ENCODE measurements at regions not wholly inside any gene's neighbourhood (a gene's known extent, or its start where the extent isn't known, plus 50 kb on each side); places are given as distances from the start of the nearest gene placed in this dataset.
"Not testable (repeated sequence)": the region's sequence is repeated elsewhere in the genome, so short reads cannot be mapped to it uniquely, and the experiment has no call there.

DNA sequence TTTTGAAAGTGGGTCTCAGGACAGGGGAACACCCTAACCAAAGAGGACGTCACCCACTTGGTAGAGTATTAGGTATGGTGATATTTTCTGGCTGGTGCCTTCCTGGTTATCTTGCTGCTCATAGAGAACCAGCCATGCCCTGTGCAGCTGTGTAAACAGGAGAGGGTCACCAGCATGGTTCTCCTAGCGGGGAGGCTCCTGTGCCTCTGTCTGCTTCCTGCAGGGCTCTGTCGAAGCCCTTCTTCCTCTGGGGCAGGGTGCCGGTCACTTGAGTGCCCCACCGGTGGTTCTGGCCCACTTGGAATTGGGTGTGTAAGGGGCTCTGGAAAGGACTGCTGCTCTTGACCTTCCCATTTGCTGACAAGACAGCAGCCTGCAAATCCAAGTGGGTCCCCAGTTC is 80.5 kb upstream of the KCNK12 start:
- peak; percentile 70 for DNase-seq

DNA sequence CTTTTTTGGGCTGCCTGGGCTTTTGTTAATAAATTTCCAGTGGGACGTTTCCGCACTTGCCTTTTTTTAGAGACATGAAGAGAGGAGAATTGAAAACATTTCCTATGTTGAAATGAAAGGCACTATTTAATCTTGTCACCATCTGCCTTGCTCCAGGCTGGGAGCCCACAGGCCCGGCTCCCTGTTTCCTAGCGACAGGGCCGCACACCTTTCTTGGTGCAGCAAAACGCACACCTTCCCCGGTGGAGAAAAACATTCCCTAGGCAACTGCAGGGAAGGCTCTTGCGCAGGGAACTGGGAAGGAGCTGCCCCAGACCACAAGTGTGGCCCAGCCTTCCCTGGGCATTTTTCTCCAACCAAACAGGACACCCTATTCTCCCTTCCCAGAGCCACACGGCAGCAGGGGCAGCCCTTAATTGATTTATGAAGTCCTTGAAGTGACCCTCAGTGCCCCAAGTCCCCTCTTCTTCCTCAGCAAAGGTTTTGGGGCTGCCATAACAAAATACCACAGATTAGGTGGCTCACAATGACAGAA is 79.3 kb upstream of the KCNK12 start:
- no peak for DNase-seq

DNA sequence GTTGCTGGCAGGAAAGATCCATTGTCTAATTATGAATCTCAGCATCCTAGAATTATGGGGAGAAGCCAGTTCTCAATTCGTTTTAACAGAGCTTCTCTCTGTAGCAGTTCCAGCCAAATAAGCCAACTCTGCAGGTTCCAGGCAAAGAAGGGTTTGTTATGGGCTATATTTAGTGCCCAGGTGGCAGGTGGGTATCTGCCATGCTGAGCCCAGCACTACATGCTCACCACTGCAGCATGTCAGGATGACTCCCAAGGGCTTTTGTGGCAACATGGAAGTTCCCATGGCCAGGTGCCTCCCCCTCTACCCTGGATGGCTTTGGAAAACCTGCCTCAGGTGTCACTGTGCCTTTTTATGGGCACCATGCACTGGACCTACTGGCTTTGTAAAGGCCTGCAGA is 74.5 kb upstream of the KCNK12 start:
- DNase-seq: no peak

DNA sequence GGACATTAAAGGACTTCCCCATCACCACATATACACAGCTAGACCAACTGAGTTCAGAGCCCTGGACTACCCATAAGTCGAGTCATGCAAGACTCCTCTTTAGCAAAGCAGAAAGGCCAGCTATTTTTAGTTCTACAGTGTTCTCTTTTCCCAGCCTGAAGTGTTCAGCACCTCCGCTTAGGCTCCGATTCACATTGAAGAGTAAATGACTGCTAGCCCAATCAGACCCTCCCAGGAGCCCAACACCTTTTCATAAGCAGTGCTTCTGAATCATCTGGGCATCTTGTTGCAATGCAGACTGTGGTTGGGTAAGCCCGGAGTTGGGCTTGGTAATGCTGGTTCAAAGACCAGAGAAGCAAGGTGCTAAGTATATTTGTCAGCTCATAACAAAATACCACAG is 73.6 kb upstream of the KCNK12 start:
- DNase-seq: no peak

DNA sequence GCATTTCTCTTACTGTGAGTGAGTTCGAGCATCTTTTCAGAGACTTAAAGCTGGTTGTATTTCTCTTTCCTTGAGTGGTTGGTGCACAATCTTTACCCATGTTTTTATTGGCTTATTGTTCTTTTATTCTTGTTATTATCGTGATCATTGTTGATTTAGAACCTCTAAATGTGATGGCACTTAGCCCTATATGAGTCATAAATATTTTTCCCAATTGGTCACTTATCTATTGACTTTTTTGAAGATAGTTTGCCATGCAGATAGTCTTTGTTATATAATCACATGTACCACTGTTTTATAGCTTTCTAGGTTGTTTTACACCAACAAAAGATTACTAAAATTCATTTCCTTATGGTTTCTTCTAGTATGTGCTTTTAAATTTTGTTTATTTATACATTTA is 70.6 kb upstream of the KCNK12 start:
- no peak for DNase-seq

DNA sequence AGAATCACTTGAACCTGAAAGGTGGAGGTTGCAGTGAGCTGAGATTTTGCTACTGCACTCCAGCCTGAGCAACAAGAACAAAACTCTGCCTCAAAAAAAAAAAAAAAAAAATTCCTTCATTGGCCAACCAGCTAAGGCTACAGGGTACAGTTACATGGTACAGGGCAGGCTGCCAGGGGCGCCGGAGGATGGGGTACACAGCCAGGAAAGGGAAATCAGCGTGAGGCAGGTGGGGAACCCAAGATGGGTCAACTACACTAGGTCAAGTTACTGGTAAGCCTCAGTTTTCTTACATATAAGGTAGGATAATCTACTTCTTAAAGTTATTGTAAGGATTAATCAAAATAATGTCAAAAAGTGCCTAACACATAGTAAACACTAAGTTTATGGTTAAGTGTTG is 69.6 kb upstream of the KCNK12 start:
- DNase-seq: no peak

DNA sequence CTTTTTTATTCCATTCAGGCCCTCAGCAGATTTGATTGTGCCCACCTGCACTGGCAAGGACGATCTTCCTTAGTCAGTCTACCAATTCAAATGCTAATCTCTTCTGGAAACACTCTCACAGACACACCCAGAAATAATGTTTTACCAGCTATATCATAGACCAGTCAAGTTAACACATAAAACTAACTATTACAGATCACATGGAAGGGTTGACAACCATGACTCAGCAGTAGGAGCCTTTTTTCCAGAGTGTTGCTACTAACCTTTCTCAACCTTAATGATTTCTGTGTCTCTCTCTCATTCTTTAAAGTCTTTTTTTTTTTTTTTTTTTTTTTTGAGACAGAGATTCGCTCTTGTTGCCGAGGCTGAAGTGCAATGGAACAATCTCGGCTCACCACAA is 68.7 kb upstream of the KCNK12 start:
- DNase-seq: no peak

DNA sequence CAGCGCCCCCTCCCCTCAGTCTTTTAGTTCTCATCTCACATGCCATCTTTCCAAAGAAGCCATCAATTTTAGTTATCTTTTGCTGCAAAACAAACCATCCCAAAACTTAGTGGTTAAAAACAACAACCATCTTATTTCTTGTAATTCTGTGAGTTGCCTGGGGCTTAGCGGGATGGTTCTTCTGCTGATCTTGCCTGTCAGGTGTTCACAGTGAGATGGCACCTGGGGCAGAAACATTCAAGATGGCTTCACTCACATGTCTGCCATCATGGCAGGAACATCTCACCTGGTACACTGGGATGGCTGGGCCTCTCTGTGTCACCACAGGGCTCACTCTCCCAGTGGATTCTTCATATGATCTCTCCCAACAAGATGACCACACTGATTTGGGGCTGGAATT is 67.6 kb upstream of the KCNK12 start:
- no peak for DNase-seq

DNA sequence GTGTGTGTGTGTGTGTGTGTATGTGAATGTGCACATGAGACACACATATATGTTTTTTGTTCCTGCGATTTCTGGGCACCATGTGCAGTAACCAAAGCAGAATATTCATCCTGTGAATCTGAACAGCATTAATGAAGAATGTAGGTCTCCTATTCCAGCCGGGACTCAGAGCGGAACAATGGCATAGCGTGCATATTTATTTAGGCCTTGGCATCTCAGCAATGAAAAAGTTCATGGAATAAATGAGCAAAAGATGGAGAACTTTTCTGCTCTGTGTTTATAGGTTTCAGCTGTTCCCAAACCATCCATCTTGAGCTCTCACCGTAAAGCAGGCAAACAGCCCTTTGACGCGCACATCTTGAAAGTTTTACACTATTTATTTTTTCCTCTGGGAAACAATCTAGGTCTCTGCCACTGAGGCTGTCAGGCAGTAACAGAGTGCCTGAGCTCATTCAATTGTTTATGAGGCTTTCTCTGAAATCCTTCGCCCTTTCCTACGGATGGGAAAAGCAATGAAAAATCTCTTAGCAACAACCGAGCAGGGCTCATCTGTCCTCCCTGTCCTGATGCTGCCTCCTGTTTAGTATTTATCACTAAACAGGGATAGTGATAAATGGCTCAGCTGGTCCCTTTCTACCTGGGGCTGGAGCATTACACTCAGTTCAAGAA is 65.9 kb upstream of the KCNK12 start:
- no peak for DNase-seq

DNA sequence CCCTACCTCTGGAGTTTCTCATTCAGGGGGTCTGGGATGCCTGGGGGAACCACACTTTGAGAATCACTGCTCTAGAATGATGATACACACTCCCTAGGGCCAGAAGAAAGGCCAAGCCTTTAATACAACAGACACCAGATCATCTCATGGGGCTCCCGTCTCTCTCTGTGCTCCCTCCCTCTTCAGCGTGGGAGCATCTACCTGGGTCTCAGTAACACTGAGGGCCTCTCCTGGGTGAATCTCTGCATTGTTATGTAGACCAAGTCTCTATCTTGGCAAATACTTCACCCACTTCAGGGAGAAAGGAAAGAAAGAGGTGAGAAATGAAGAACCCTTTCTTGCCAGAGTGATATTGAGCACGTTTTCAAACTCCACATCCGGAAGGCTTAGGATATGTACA is 65.4 kb upstream of the KCNK12 start:
- DNase-seq: no peak

DNA sequence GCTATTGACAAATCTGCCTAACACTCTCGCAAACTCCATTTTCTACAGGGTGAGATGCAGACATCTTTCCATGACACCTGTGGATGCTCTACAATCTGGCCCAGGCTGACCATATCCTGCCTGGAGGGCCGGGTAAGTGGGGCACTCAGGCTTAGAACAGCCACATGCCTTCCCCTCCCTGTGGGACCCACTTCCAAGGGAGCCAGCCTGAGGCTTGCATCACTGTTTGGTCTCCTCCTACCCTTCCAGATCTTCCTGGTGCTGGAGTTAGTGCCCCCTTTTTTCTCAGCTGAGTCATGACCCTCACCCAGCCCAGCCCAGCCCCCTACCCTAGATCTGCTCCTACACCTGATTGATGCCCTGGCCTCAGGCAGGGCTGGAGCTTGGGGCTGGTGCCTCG is 62.0 kb upstream of the KCNK12 start:
- no peak for DNase-seq

DNA sequence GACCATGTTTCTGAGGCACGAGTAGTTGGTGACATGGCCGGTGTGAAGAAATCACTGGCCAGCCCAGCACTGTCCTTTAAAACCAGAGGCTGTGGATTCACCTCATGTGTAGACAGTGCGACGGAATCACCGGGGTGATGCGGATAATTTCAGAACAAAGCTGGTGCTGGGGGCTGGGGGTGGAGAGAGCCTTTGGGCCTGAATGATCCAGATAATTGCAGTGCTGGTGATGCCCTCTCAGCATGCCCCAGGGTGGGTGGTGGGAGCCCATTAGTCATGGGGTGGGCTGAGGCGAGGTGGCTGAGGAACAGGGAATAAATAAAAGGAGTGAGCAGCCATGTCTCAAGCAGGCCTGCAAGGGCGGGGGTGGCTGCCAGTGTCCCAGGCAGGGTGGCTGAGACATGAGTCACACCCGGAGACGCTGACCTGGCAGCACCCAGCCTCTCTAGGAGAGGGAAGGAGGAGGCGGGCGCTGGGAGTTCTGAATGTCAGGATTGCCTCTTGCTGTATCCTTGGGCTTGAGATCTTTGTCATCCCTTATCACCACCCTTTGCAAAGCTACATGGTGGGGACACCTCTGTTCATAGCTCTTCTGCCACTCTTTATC is 61.1 kb upstream of the KCNK12 start:
- DNase-seq: no peak

DNA sequence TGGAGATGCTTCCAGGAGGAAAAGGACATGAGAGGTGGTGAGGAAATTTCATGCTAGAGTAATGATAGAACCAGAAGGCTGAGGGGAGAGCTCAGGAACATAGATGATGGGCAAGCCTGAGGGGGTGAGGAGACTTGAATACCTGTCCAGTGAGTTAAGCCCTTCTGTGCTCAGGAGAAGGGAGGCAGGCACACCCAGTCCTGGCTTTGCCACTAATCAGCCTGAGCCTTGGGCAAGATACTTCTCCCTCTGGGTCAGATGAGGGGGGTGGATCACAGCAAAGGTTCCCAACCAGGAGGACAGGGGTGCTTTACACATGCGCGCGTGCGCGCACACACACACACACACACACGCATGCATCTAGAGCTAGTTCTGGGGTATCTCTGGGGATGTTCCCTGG is 60.5 kb upstream of the KCNK12 start:
- no peak for DNase-seq

DNA sequence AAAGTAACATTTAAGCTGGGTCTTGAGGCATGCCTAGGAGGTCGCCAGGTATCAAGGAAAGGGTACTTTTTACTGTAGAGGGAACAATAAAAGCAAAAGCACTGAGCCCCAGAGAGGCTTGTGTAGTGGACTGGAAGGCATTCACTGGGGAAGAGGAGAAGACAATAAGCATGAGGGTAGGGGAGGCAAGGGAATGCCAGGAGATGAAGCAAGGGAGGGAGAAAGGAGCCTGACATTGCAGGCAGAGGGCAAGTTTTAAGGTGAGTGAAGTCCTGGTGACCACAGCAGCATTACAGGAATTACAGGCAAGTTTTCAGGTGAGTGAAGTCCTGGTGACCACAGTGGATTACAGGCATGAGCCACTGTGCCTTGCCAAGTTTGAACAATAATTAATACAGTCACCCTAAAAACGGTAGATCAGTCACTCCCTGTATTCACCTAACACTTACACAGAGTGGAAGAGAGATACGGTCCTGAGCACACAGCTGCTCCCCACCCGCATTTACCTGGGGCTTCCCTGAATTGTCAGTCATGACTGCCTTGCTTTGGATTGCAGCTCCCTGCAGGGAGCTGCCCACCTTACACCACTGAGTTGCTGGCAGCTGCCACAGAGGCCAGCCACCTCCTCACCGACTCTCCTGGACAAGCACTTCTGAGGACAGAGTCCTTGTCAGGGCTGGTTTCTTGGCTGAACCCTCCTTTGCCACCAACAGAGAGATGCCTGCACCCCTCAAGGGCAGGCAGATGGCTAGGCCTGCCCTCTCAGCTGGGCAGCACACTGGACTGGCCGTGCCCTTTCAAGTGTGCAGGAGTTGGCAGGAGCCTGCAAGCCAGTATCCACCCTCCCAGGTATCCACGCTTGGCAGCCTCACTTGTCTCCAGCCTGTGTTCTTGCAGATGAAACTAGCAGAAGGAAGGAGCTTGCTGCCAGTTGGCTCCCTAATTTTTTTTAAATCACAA is 59.0 kb upstream of the KCNK12 start:
- no peak for DNase-seq

DNA sequence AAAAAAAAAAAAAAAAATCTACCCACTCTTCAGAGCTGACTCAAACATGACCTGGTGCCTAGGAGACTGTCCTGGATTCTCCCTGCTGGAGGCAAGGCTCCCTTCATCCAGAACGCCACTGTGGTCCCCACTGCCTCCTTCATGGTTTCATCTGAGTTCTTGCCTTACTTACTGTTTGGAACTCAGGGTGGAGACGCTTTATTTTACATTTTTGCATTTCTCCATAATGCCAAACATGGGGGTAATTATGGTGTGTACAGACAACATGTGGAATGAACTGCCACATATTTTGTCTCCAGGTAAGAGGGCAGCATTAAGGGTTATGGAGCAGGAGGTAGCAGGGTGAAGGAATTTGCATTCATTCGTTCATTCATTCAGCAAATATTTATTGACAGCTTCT is 58.1 kb upstream of the KCNK12 start:
- DNase-seq: no peak

DNA sequence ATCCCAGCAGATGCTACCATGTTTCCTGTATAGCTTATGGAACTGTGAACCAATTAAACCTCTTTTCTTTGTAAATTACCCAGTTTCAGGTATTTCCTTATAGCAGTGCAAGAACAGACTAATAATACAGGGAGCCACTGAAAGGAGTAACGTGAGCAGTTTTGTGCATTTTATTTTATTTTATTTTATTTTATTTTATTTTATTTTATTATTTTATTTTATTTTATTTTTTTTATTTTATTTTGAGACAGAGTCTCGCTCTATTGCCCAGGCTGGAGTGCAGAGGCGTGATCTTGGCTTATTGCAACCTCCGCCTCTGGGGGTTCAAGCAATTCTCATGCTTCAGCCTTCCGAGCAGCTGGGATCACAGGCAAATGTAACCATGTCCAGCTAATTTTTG is 55.9 kb upstream of the KCNK12 start:
- DNase-seq: no peak

DNA sequence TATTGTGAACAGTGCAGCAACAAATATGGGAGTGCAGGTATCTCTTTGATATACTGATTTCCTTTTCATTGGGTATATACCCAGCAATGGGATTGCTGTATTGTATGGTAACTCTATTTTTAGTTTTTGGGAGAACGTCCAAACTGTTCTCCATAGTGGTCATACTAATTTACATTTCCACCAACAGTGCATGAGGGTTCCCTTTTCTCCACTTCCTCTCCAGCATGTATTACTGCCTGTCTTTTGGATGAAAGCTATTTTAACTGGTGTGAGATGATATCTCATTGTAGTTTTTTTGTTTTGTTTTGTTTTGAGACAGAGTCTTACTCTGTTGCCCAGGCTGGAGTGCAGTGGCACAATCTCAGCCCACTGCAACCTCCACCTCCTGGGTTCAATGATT is 52.4 kb upstream of the KCNK12 start:
- not testable (repeated sequence) for DNase-seq

DNA sequence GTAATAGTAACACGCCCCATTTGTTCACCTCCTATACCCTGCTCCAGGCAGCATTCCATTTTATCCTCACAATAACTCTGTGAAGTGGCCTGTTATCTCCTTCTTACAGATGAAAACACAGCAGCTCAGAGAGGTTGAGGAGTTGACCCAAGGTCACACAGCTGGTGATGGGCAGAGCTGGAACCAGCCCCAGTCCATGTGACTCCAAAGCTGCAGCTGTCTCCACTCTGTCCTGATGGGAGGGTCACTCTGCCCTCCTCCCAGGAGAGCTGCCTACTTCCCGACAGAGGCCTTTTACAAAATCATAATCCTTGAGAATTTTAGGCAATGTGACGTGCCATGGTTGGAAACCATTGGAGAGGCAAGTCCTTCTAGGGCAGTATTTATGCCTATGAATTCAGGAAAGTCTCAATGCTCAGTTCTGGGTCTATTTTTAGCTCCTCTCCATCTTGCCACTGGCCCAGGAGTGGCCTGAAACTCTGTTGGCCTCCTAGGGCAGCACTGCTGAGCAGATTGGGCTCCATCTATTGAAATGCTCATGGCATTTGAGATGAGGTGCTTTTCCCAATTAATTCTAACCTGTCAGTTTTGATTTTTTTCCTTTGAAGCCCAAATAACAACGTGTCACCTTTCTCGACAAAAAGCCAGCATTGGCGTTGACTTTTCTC is 50.1 kb upstream of the KCNK12 start:
- no peak for DNase-seq

Data from NCI-H510A (cell line).